H9 (cell line): ENCODE measurements at regions not wholly inside any gene's neighbourhood (a gene's known extent, or its start where the extent isn't known, plus 50 kb on each side); places are given as distances from the start of the nearest gene placed in this dataset.
A peak's percentile ranks its signal among the peaks of the same experiment; 100 is the strongest.
"Not testable (repeated sequence)": the region's sequence is repeated elsewhere in the genome, so short reads cannot be mapped to it uniquely, and the experiment has no call there.

Experiments used
- DNase-seq: peaks from one replicate; pipeline ENCODE4 v3.0.0-alpha.2; 2017
- H2AFZ ChIP-seq: one replicate; pipeline ENCODE4 v1.6.1; 2013; ENCODE audit warnings: mild to moderate bottlenecking, low read length, control low read depth, moderate library complexity
- H2AK5ac ChIP-seq: 2 replicates; pipeline ENCODE4 v1.6.1; 2013; ENCODE audit warnings: low read length, control low read depth, mixed read lengths; ENCODE audit not compliant: insufficient read length
- H2BK120ac ChIP-seq: one replicate; pipeline ENCODE4 v1.6.1; 2013; ENCODE audit warnings: low read depth, mild to moderate bottlenecking, low read length, control low read depth, inconsistent platforms; ENCODE audit not compliant: poor library complexity, severe bottlenecking
- H2BK12ac ChIP-seq: 2 replicates; pipeline ENCODE4 v1.6.1; 2013; ENCODE audit warnings: low read length, control low read depth, mixed read lengths, low read depth; ENCODE audit not compliant: insufficient read length
- H2BK15ac ChIP-seq: 2 replicates; pipeline ENCODE4 v1.6.1; 2013; ENCODE audit warnings: low read depth, low read length, control low read depth
- H2BK20ac ChIP-seq: one replicate; pipeline ENCODE4 v1.6.1; 2013; ENCODE audit warnings: low read depth, mild to moderate bottlenecking, low read length, control low read depth, inconsistent platforms; ENCODE audit not compliant: poor library complexity, severe bottlenecking
- H2BK5ac ChIP-seq: 2 replicates; pipeline ENCODE4 v1.6.1; 2013; ENCODE audit warnings: low read length, control low read depth, mixed read lengths; ENCODE audit not compliant: insufficient read length
- H3K14ac ChIP-seq: 2 replicates; pipeline ENCODE4 v1.6.1; 2013; ENCODE audit warnings: low read length, control low read depth; ENCODE audit not compliant: insufficient read depth
- H3K18ac ChIP-seq: 2 replicates; pipeline ENCODE4 v1.6.1; 2013; ENCODE audit warnings: low read depth, mild to moderate bottlenecking, mixed read lengths, low read length, control low read depth; ENCODE audit not compliant: insufficient read length
- H3K23ac ChIP-seq: 2 replicates; pipeline ENCODE4 v1.6.1; 2013; ENCODE audit warnings: low read length, control low read depth, mixed read lengths, low read depth; ENCODE audit not compliant: insufficient read length
- H3K23me2 ChIP-seq: 2 replicates; pipeline ENCODE4 v1.6.1; 2013; ENCODE audit warnings: low read depth, mild to moderate bottlenecking, mixed read lengths, low read length, control low read depth; ENCODE audit not compliant: insufficient read length, poor library complexity, severe bottlenecking
- H3K27ac ChIP-seq: 2 replicates; pipeline ENCODE4 v1.5.1; 2013; ENCODE audit warnings: low read length, control low read depth, mixed read lengths, low read depth; ENCODE audit not compliant: insufficient read length
- H3K27me3 ChIP-seq: 2 replicates; pipeline ENCODE4 v1.6.1; 2013; ENCODE audit warnings: low read length, control low read depth, inconsistent platforms; ENCODE audit not compliant: insufficient read depth
- H3K4ac ChIP-seq: 2 replicates; pipeline ENCODE4 v1.6.1; 2013; ENCODE audit warnings: low read depth, mild to moderate bottlenecking, control low read depth, inconsistent platforms, low read length, moderate library complexity
- H3K4me1 ChIP-seq: 2 replicates; pipeline ENCODE4 v1.6.1; 2013; ENCODE audit warnings: low read length, control low read depth, inconsistent platforms; ENCODE audit not compliant: insufficient read depth
- H3K4me2 ChIP-seq: 2 replicates; pipeline ENCODE4 v1.6.1; 2013; ENCODE audit warnings: low read length, control low read depth, mixed read lengths; ENCODE audit not compliant: insufficient read length, insufficient read depth
- H3K56ac ChIP-seq: 2 replicates; pipeline ENCODE4 v1.6.1; 2013; ENCODE audit warnings: low read depth, mild to moderate bottlenecking, mixed read lengths, low read length, control low read depth; ENCODE audit not compliant: insufficient read length
- H3K79me1 ChIP-seq: 2 replicates; pipeline ENCODE4 v1.6.1; 2013; ENCODE audit warnings: low read depth, mild to moderate bottlenecking, moderate library complexity, low read length, control low read depth, inconsistent platforms; ENCODE audit not compliant: insufficient read depth, poor library complexity, severe bottlenecking
- H3K79me2 ChIP-seq: 2 replicates; pipeline ENCODE4 v1.6.1; 2013; ENCODE audit warnings: low read length, control low read depth, inconsistent platforms; ENCODE audit not compliant: insufficient read depth
- H3K9ac ChIP-seq: 2 replicates; pipeline ENCODE4 v1.6.1; 2013; ENCODE audit warnings: low read length, control low read depth, mixed read lengths; ENCODE audit not compliant: insufficient read length; ENCODE audit errors: extremely low read depth
- H3K9me3 ChIP-seq: one replicate; pipeline ENCODE4 v1.6.1; 2013; ENCODE audit warnings: low read depth, low read length, inconsistent platforms; ENCODE audit not compliant: control insufficient read depth
- H3T11ph ChIP-seq: one replicate; pipeline ENCODE4 v1.6.1; 2013; ENCODE audit warnings: mild to moderate bottlenecking, low read length, control low read depth, inconsistent platforms
- H4K20me1 ChIP-seq: one replicate; pipeline ENCODE4 v1.6.1; 2013; ENCODE audit not compliant: control insufficient read depth, insufficient read length, insufficient read depth
- H4K5ac ChIP-seq: 2 replicates; pipeline ENCODE4 v1.6.1; 2013; ENCODE audit warnings: low read depth, mild to moderate bottlenecking, mixed read lengths, low read length, control low read depth; ENCODE audit not compliant: insufficient read length
- H4K8ac ChIP-seq: replicated peaks from 2 replicates; pipeline ENCODE4 v1.6.1; 2013; ENCODE audit warnings: low read length, control low read depth, mixed read lengths, low read depth; ENCODE audit not compliant: insufficient read length
- H4K91ac ChIP-seq: 2 replicates; pipeline ENCODE4 v1.6.1; 2013; ENCODE audit warnings: low read depth, mild to moderate bottlenecking, moderate library complexity, mixed read lengths, low read length, control low read depth; ENCODE audit not compliant: insufficient read length
- H3K27ac Mint-ChIP-seq, 3 experiments: 2 replicates in 2 of 3; 3 replicates in 1 of 3; pipeline ENCODE4 v1.8.0; 2020 to 2021; ENCODE audit warnings: mixed read lengths in 3 of 3, mild to moderate bottlenecking in 1 of 3, moderate library complexity in 1 of 3
- H3K27me3 Mint-ChIP-seq: 2 replicates; pipeline ENCODE4 v1.8.0; 2021; ENCODE audit warnings: low read depth, mild to moderate bottlenecking, moderate library complexity, mixed read lengths
- H3K36me3 Mint-ChIP-seq, 3 experiments: 2 replicates in 2 of 3; 3 replicates in 1 of 3; pipeline ENCODE4 v1.8.0; 2020 to 2021; ENCODE audit warnings: low read depth in 3 of 3, mixed read lengths in 3 of 3; ENCODE audit not compliant: insufficient read depth in 1 of 3
- H3K4me1 Mint-ChIP-seq, 2 experiments: 2 replicates each; pipeline ENCODE4 v1.8.0; 2020; ENCODE audit warnings: mixed read lengths in 2 of 2
- H3K4me3 Mint-ChIP-seq, 2 experiments: 2 replicates in 1 of 2; 3 replicates in 1 of 2; pipeline ENCODE4 v1.8.0; 2020 to 2021; ENCODE audit warnings: mild to moderate bottlenecking in 2 of 2, mixed read lengths in 2 of 2, moderate library complexity in 1 of 2
- H3K9me3 Mint-ChIP-seq, 2 experiments: 2 replicates in 1 of 2; 3 replicates in 1 of 2; pipeline ENCODE4 v1.8.0; 2020; ENCODE audit warnings: mild to moderate bottlenecking in 2 of 2, mixed read lengths in 2 of 2, moderate library complexity in 1 of 2
- WGBS: extraction: QIAGEN DNeasy Blood & Tissue Kit; methylation state at CpG from one replicate; pipeline ENCODE4 v1.1.7; 2013; ENCODE audit warnings: missing lambda C conversion rate, low lambda C conversion rate, mixed read lengths; ENCODE audit not compliant: insufficient read length; ENCODE audit errors: extremely low coverage; 5-methylcytosine and 5-hydroxymethylcytosine counted together
- TF ChIP-seq, protein P1 (sequence below): fragments of 200-600 bp; sonication (generic); conservative IDR thresholded peaks from 3 replicates; pipeline ENCODE4 v1.8.0; 2021; ENCODE audit warnings: antibody characterized with exemption, mild to moderate bottlenecking

GRCh38 chr16:34078691-34079090 lies 619.3 kb downstream of the TP53TG3F start:
- Histone ChIP-seq H3K4me1 (no peaks in the 10 kb centered on the region), H3K23me2 (no peaks in the 10 kb centered on the region), H3K23ac (no peak overlapping the region), H3K27me3 (no peaks in the 10 kb centered on the region), H3K9ac (no peak overlapping the region), H2BK5ac (no peak overlapping the region), H3K27ac (no peak overlapping the region), H3T11ph (no peak overlapping the region), H3K79me2 (no peaks in the 10 kb centered on the region), H3K9me3 (peaks cover 96% of the 10 kb centered on the region), H4K20me1 (no peaks in the 10 kb centered on the region), H2AFZ (no peak overlapping the region), H3K18ac (no peak overlapping the region), H2BK15ac (no peak overlapping the region), H2AK5ac (no peak overlapping the region), H2BK120ac (no peak overlapping the region), H4K8ac (no peak overlapping the region), H3K56ac (no peak overlapping the region), H3K79me1 (no peaks in the 10 kb centered on the region), H2BK20ac (no peak overlapping the region), H3K4ac (no peak overlapping the region), H4K91ac (no peak overlapping the region), H3K14ac (no peak overlapping the region), H2BK12ac (no peak overlapping the region), H3K4me2 (no peak overlapping the region), H4K5ac (no peak overlapping the region)
- H3K36me3 Mint-ChIP-seq = peaks cover 45 to 71% (median 46%) of the 10 kb centered on the region in 3 experiments
- peaks cover 12% of the 10 kb centered on the region for H3K27me3 Mint-ChIP-seq
- no peak for DNase-seq
- TF ChIP-seq, protein P1, sequence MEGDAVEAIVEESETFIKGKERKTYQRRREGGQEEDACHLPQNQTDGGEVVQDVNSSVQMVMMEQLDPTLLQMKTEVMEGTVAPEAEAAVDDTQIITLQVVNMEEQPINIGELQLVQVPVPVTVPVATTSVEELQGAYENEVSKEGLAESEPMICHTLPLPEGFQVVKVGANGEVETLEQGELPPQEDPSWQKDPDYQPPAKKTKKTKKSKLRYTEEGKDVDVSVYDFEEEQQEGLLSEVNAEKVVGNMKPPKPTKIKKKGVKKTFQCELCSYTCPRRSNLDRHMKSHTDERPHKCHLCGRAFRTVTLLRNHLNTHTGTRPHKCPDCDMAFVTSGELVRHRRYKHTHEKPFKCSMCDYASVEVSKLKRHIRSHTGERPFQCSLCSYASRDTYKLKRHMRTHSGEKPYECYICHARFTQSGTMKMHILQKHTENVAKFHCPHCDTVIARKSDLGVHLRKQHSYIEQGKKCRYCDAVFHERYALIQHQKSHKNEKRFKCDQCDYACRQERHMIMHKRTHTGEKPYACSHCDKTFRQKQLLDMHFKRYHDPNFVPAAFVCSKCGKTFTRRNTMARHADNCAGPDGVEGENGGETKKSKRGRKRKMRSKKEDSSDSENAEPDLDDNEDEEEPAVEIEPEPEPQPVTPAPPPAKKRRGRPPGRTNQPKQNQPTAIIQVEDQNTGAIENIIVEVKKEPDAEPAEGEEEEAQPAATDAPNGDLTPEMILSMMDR = no peak
- H3K27ac Mint-ChIP-seq = no peak overlapping the region
- WGBS = no CpG with 5 or more reads among the region's 14 CpGs
- peaks cover 98 to 100% of the 10 kb centered on the region in 2 experiments for H3K9me3 Mint-ChIP-seq
- H3K4me3 Mint-ChIP-seq = no peak overlapping the region
- H3K4me1 Mint-ChIP-seq = no peaks in the 10 kb centered on the region

GRCh38 chr16:34085038-34085437 lies 625.6 kb downstream of the TP53TG3F start:
- H3K23ac ChIP-seq, H3K79me2 ChIP-seq, H3K79me1 ChIP-seq, H3K18ac ChIP-seq, H2AFZ ChIP-seq, H2BK20ac ChIP-seq, H4K91ac ChIP-seq, H3K4me1 ChIP-seq, H3K4me2 ChIP-seq, H3K27me3 ChIP-seq, H4K5ac ChIP-seq, H3K23me2 ChIP-seq, H3K27ac ChIP-seq, H2BK5ac ChIP-seq, H3K4ac ChIP-seq, H3K14ac ChIP-seq, H2AK5ac ChIP-seq, H3K56ac ChIP-seq, DNase-seq, H3K9ac ChIP-seq, H2BK12ac ChIP-seq, H2BK15ac ChIP-seq, H3K4me1 Mint-ChIP-seq, H3T11ph ChIP-seq, H2BK120ac ChIP-seq, H3K27ac Mint-ChIP-seq, H4K8ac ChIP-seq, H4K20me1 ChIP-seq: not testable (repeated sequence)
- Mint-ChIP-seq H3K9me3 (peaks cover 99 to 100% of the 10 kb centered on the region in 2 experiments), H3K36me3 (peaks cover 57 to 79% (median 57%) of the 10 kb centered on the region in 3 experiments), H3K27me3 (peaks cover 28% of the 10 kb centered on the region), H3K4me3 (peak overlapping the region in 1 of 2 experiments; percentile 2; a peak in 1 of 5 replicates)
- WGBS = 100% methylated on average over 1 of the region's 5 CpGs
- H3K9me3 ChIP-seq = peaks cover 100% of the 10 kb centered on the region
